ACC112 (cell line): ENCODE measurements at regions not wholly inside any gene's neighbourhood (a gene's known extent, or its start where the extent isn't known, plus 50 kb on each side); places are given as distances from the start of the nearest gene placed in this dataset.
"Not testable (repeated sequence)": the region's sequence is repeated elsewhere in the genome, so short reads cannot be mapped to it uniquely, and the experiment has no call there.

Experiments used
- H2AFZ ChIP-seq: fragments of 200-600 bp; sonication (generic); one replicate; pipeline ENCODE4 v1.6.0; 2017; ENCODE audit warnings: antibody characterized with exemption, low read length; ENCODE audit not compliant: unreplicated experiment
- H3K27ac ChIP-seq: fragments of 200-600 bp; sonication (generic); 2 replicates; pipeline ENCODE4 v1.5.1; 2014; ENCODE audit warnings: low read depth, mild to moderate bottlenecking, antibody characterized with exemption, low read length, moderate library complexity
- H3K27me3 ChIP-seq: fragments of 200-600 bp; sonication (generic); 2 replicates; pipeline ENCODE4 v1.6.1; 2014; ENCODE audit warnings: mild to moderate bottlenecking, antibody characterized with exemption, low read length, moderate library complexity, mixed read lengths; ENCODE audit not compliant: insufficient read depth
- H3K36me3 ChIP-seq: fragments of 200-600 bp; sonication (generic); 2 replicates; pipeline ENCODE4 v1.6.1; 2016; ENCODE audit warnings: mild to moderate bottlenecking, antibody characterized with exemption, low read length, moderate library complexity, mixed read lengths; ENCODE audit not compliant: insufficient read depth
- H3K4me1 ChIP-seq: fragments of 200-600 bp; sonication (generic); one replicate; pipeline ENCODE4 v1.6.1; 2016; ENCODE audit warnings: low read length, mixed read lengths; ENCODE audit not compliant: insufficient read depth, unreplicated experiment, control insufficient read depth
- H3K4me3 ChIP-seq: fragments of 200-600 bp; sonication (generic); 2 replicates; pipeline ENCODE4 v1.5.1; 2014; ENCODE audit warnings: mild to moderate bottlenecking, low read depth, low read length
- H3K79me2 ChIP-seq: fragments of 200-600 bp; sonication (generic); one replicate; pipeline ENCODE4 v1.6.0; 2016; ENCODE audit warnings: low read length; ENCODE audit not compliant: control insufficient read depth, unreplicated experiment, insufficient read depth

DNA sequence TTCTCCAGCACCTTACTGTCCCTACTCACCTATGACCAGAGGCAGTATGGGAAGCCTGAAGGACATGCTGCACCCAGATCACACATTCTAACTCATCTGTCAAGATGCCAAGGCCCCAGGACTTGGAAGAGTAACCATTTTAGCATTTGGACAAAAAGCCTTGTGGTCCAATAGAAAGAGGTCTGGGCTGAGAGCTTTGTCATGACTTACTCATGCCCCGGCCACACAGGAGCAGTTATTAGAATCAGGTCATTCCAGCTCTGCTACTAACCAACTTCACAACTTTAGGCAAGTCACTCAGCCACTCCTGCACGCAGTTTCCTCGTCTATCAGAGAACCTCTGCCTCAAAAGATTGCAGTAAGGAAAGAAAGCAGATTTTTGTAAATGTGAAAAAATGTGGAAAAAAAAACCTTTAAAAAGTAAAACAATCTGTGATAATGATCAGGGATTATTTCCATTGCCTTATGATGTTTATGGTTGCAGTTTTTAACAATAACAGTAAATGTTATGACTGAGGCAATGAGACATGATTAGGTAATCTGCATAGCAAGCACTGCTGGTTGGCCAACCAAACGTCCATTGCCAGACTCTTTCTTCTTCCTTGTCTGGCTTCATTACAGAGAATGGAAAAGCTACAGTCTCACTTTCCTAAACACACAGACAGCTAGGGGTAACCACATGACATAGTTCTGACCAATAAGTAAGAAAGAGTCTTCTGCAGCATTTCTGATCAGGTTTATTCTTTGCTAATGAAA lies 255.4 kb upstream of the CHAC2 start:
- Histone ChIP-seq H3K27me3 (no peaks in the 10 kb centered on the region), H3K79me2 (no peaks in the 10 kb centered on the region), H3K4me1 (no peaks in the 10 kb centered on the region), H3K27ac (no peak overlapping the region), H3K4me3 (no peak overlapping the region), H2AFZ (no peak overlapping the region), H3K36me3 (no peaks in the 10 kb centered on the region)

DNA sequence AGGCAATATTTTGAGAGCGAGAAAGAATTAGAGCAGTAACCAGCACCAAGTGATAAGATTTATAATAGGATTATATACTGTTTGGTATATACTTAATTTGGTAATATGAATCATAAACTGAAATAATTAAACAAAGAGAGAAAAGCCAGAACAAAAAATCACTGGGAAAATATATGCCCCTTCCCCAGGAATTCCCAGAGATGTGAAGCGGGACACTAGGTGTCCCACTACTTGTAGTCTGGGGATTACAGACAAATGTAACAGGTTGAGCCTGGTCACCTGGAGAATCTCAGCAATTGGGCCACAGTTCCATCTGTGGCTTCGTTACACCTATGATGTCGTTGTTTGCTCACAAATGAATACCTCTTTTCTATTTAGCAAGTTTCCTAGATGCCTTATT lies 256.1 kb upstream of the CHAC2 start:
- Histone ChIP-seq H3K27me3 (no peaks in the 10 kb centered on the region), H3K36me3 (no peaks in the 10 kb centered on the region), H2AFZ (no peak overlapping the region), H3K27ac (no peak overlapping the region), H3K4me3 (no peak overlapping the region), H3K4me1 (no peaks in the 10 kb centered on the region), H3K79me2 (no peaks in the 10 kb centered on the region)

DNA sequence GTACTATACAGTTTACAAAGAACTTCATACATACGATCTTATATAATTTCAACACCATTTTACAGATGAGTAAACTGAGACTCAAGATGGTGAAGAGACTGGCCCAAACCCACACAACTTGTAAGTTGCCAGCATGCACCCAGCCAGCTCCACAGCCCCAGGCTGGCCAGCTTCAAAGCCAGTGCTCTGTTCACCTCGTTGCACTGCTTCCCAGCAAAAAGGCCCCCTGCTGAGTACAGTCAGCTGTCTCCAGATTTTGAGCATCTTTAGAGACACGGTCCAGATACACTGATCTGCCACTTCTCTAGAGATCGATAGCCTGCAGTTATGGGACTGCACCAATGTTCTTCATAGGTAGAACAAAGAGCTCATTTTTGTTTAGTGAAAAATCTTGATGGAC lies 257.2 kb upstream of the CHAC2 start:
- Histone ChIP-seq H3K27me3 (no peaks in the 10 kb centered on the region), H3K4me3 (no peak overlapping the region), H3K27ac (no peak overlapping the region), H3K36me3 (no peaks in the 10 kb centered on the region), H3K79me2 (no peaks in the 10 kb centered on the region), H2AFZ (no peak overlapping the region), H3K4me1 (no peaks in the 10 kb centered on the region)

DNA sequence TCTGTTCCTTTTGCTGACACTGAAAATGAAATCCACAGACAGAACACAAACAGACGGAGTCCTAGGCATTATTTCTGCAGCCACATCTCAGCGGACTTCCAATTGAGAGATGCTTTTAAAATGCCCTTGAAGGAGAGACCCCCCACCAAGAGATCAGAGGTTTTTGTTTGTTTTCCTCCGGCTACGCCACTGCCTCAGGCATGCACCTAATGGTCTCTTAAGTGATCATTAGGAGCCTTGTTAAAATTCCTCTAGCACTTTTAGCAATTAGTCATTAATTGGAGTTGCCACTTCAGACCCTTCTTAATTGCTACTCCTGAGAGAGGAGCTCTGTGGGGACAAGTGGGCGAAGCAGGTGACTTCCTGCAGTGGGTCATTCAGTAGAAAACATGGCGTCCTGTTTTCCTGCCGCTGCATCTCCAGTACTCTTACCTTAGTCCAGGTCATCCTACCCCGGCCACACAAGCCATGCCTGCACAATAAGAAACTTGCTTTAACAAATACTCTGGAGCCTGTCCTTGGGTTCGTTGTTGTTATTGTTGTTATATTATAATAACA lies 257.7 kb upstream of the CHAC2 start:
- Histone ChIP-seq H3K27ac (no peak overlapping the region), H3K27me3 (no peaks in the 10 kb centered on the region), H3K36me3 (no peaks in the 10 kb centered on the region), H3K4me1 (no peaks in the 10 kb centered on the region), H2AFZ (no peak overlapping the region), H3K79me2 (no peaks in the 10 kb centered on the region), H3K4me3 (no peak overlapping the region)

DNA sequence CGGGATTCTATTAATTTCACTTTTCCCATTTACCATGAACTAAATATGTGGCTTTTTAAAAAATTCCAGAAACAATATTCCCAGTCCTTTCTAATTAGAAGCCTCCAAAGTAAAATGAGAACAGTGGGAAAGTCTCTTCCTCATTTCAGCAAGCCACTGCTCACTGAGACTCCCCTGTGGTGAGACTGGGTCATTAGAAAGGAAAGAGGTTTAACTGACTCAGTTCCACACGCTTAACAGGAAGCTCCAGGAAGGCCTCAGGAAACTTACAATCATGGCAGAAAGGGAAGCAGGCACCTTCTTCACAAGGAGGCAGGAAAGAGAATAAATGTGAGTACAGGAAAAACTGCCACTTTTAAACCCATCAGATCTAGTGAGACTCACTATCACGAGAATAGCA lies 258.9 kb upstream of the CHAC2 start:
- no peaks in the 10 kb centered on the region for H3K27me3 ChIP-seq
- H3K4me1 ChIP-seq = no peaks in the 10 kb centered on the region
- H2AFZ ChIP-seq = no peak overlapping the region

DNA sequence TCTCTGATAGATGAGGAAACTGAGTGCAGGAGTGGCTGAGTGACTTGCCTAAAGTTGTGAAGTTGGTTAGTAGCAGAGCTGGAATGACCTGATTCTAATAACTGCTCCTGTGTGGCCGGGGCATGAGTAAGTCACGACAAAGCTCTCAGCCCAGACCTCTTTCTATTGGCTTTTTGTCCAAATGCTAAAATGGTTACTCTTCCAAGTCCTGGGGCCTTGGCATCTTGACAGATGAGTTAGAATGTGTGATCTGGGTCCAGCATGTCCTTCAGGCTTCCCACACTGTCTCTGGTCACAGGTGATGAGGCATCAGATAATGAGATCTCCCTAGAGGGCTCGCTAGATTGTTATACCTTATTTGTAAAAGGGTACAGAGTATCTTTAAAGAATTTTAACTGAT lies 260.5 kb upstream of the CHAC2 start:
- not testable (repeated sequence) for H2AFZ ChIP-seq, H3K4me3 ChIP-seq, H3K36me3 ChIP-seq, H3K4me1 ChIP-seq, H3K27ac ChIP-seq, H3K27me3 ChIP-seq, H3K79me2 ChIP-seq

More for the DNA sequence above, 258.9 kb upstream of the CHAC2 start:
- Histone ChIP-seq H3K36me3 (no peaks in the 10 kb centered on the region), H3K4me3 (no peak overlapping the region), H3K27ac (no peak overlapping the region), H3K79me2 (no peaks in the 10 kb centered on the region)

DNA sequence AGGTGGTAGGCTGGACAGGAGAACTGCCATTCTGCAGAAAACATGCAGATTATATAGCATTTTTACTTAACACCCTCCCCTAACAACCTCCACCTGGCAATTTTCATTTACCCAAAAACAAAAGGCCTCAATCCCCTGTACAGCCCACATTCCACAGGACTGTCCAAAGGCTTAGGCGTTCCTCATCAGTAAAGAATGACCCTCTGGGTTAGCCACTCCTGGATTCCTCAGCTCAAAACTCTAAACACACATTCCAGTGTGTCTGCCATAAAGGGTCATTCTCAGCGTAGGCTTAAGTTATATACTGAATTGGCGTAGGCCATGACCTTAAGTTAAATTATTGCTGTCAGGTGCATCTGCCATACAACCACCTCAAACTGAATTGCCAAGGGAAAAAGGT lies 261.8 kb upstream of the CHAC2 start:
- Histone ChIP-seq H3K4me3 (no peak overlapping the region), H2AFZ (no peak overlapping the region), H3K4me1 (no peaks in the 10 kb centered on the region), H3K36me3 (no peaks in the 10 kb centered on the region), H3K27me3 (no peaks in the 10 kb centered on the region), H3K27ac (no peak overlapping the region), H3K79me2 (no peaks in the 10 kb centered on the region)

DNA sequence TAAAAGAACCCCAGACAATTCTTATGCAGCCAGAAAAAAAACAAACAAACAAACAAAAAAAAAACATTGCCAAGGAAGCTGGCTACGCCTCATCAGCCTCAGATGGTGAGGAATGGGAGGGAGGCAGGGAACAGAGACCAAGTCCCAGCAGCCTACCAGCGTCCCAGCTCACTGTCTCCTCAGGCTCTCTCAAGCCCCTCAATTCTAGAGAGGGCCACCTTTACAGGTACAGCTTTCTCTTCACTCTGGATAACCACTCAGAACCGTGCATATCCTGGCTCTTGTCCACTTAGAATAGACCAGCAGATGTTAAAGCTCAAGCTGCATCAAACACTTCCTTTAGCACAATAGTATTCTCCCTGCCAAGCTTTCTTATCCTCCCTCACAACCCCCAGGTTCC lies 263.1 kb upstream of the CHAC2 start:
- Histone ChIP-seq H3K4me1 (no peaks in the 10 kb centered on the region), H3K27me3 (no peaks in the 10 kb centered on the region), H3K79me2 (no peaks in the 10 kb centered on the region), H3K36me3 (no peaks in the 10 kb centered on the region), H3K4me3 (no peak overlapping the region), H3K27ac (no peak overlapping the region), H2AFZ (no peak overlapping the region)

DNA sequence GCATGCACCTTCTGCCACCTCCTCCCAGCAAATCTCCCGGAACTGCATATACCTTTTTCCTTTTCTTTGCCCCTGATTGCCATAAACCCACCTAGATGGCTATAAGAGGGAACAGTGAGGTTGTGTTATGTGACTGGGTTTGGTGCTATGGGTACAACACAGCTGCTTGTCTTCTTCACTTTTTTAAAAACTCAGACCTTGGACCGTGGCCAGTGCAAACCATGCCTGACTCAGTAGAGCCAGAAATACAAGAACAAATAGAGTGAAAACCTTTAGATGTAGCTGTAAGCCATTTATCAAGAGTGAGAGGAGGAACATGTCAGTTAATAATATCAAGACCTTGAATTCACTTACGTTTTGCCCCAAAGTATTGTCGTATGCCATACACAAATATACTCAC lies 267.4 kb upstream of the CHAC2 start:
- H3K79me2 ChIP-seq = no peaks in the 10 kb centered on the region
- no peak overlapping the region for H3K4me3 ChIP-seq
- H3K27ac ChIP-seq = no peak overlapping the region
- no peaks in the 10 kb centered on the region for H3K4me1 ChIP-seq
- no peaks in the 10 kb centered on the region; the same call in 1 of the 2 replicates for H3K27me3 ChIP-seq
- H2AFZ ChIP-seq = no peak overlapping the region
- no peaks in the 10 kb centered on the region for H3K36me3 ChIP-seq

DNA sequence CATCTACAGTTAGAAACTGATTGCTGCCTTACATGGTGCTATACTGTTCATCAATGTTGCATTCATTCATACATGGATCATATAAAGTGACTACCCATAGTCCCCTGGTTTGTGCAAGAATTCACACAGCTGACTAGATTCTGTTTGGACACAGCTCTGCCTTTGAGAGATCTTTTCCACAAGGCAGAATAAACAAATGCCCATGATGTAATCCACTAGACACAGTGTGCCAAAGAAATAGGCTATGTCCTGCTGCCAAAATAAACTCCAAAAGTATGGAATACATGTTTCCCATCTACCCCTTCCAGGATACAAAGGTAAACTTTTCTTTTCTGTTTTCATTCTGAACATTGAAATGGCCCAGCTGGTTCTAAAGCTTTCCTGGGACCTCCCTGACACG lies 269.4 kb upstream of the CHAC2 start:
- H2AFZ ChIP-seq = no peak overlapping the region
- no peaks in the 10 kb centered on the region for H3K4me1 ChIP-seq
- H3K4me3 ChIP-seq = no peak overlapping the region
- no peaks in the 10 kb centered on the region for H3K79me2 ChIP-seq
- no peak overlapping the region for H3K27ac ChIP-seq
- no peaks in the 10 kb centered on the region; the same call in 1 of the 2 replicates for H3K27me3 ChIP-seq
- H3K36me3 ChIP-seq = no peaks in the 10 kb centered on the region

DNA sequence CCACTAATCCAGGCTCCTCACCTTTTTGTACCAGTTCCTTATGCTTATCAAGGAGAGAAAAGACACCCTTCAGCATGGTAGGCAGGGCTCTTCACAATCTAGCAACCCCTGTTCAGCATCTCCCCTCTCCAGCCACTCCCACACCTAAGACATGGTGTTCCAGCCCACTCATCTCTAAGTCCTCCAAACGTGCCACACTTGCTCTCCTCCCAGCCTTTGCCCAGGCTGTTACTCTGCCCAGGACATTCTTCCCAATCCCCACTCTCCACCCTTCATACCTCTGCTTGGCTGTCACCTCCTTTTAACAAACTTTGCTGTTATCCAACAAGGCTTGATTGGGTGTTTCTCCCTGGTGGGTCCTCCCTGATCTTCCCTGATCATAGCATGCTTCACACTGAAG lies 270.6 kb upstream of the CHAC2 start:
- Histone ChIP-seq H3K27me3 (no peaks in the 10 kb centered on the region; the same call in 1 of the 2 replicates), H2AFZ (no peak overlapping the region), H3K4me1 (no peaks in the 10 kb centered on the region), H3K4me3 (no peak overlapping the region), H3K79me2 (no peaks in the 10 kb centered on the region), H3K27ac (no peak overlapping the region), H3K36me3 (no peaks in the 10 kb centered on the region)
